K562 (cell line): ENCODE measurements at regions not wholly inside any gene's neighbourhood (a gene's known extent, or its start where the extent isn't known, plus 50 kb on each side); places are given as distances from the start of the nearest gene placed in this dataset.

Source experiments
- ATAC-seq: fragments of 200-7000 bp; cut with Tn5 transposase; 3 replicates; pipeline ENCODE4 v1.9.1; 2020; ENCODE audit warnings: moderate library complexity
- BruUV-seq: library from RNA; stranded (reverse); fragments of 400-500 nt; replicated peaks from 2 replicates; lab custom pipeline; 2021; lab: Mats Ljungman, UMichigan
- CTCF ChIA-PET: fragments of 300-600 bp; formaldehyde crosslinking; extraction: SDS; loops from one replicate; lab custom pipeline; 2021; ENCODE audit warnings: low intra/inter-chr PET ratio; lab: Yijun Ruan, JAX
- POLR2A ChIA-PET: fragments of 300-600, 350-650 bp; sonication (Branson Sonifier 250); formaldehyde crosslinking; extraction: SDS; loops from one replicate; lab custom pipeline; 2021; ENCODE audit warnings: antibody characterized with exemption, inconsistent platforms; lab: Yijun Ruan, JAX
- DNase-seq, 4 experiments: peaks; one replicate each; pipeline versions ENCODE4 v3.0.0 to v3.0.0-alpha.2; 2011 to 2018; ENCODE audit warnings: low spot score in 3 of 4, mixed read lengths in 3 of 4; ENCODE audit errors: extremely low read depth in 1 of 4
- FAIRE-seq: peaks from 2 replicates; lab custom pipeline; 2011; peaks lifted over from hg19 to GRCh38; lab: Jason Lieb, UNC
- H2AFZ ChIP-seq: 2 replicates; pipeline ENCODE4 v1.6.0; 2011; ENCODE audit warnings: low read depth, low read length, control low read depth, inconsistent platforms
- H3K27ac ChIP-seq: fragments of 200-600 bp; 3 replicates; pipeline ENCODE4 v1.8.0; 2011; ENCODE audit warnings: low read depth, mild to moderate bottlenecking, control low read depth, inconsistent platforms, low read length, moderate library complexity, mixed read lengths; ENCODE audit errors: extremely low read depth
- H3K27me3 ChIP-seq, 2 experiments: fragments of 300-600 bp in 1 of 2; 2 replicates in 1 of 2; 3 replicates in 1 of 2; pipeline versions ENCODE4 v1.6.0 to v1.8.0; 2011; ENCODE audit warnings: inconsistent platforms in 2 of 2, low read length in 2 of 2, mild to moderate bottlenecking in 1 of 2, mixed read lengths in 1 of 2, moderate library complexity in 1 of 2; ENCODE audit not compliant: control insufficient read depth in 2 of 2, insufficient read depth in 2 of 2
- H3K36me3 ChIP-seq: fragments of 300-600 bp; 3 replicates; pipeline ENCODE4 v1.8.0; 2011; ENCODE audit warnings: mild to moderate bottlenecking, low read length, inconsistent platforms; ENCODE audit not compliant: control insufficient read depth, insufficient read depth
- H3K4me1 ChIP-seq, 2 experiments: fragments of 200-600 bp in 1 of 2; replicated peaks in 1 of 2; 2 replicates in 1 of 2; 3 replicates in 1 of 2; pipeline versions ENCODE4 v1.5.1 to v1.8.0; 2011; ENCODE audit warnings: inconsistent platforms in 2 of 2, low read length in 2 of 2, mild to moderate bottlenecking in 1 of 2, mixed read lengths in 1 of 2, moderate library complexity in 1 of 2; ENCODE audit not compliant: control insufficient read depth in 2 of 2, insufficient read depth in 2 of 2
- H3K4me2 ChIP-seq: 2 replicates; pipeline ENCODE4 v1.6.1; 2011; ENCODE audit warnings: low read length, control low read depth, inconsistent platforms, mixed read lengths; ENCODE audit not compliant: insufficient read depth
- H3K4me3 ChIP-seq: fragments of 200-600 bp; sonication (generic), shearing (Covaris generic); 2 replicates; pipeline ENCODE4 v1.5.1; 2016; ENCODE audit warnings: control low read depth, inconsistent platforms
- H3K79me2 ChIP-seq: fragments of 200-600 bp; 3 replicates; pipeline ENCODE4 v1.8.0; 2011; ENCODE audit warnings: low read length, inconsistent platforms; ENCODE audit not compliant: control insufficient read depth, insufficient read depth
- H3K9ac ChIP-seq, 2 experiments: 2 replicates each; pipeline versions ENCODE4 v1.6.0 to v1.6.1; 2011; ENCODE audit warnings: low read depth in 2 of 2, low read length in 2 of 2, control low read depth in 1 of 2, inconsistent platforms in 1 of 2, mild to moderate bottlenecking in 1 of 2, mixed read lengths in 1 of 2; ENCODE audit not compliant: insufficient read depth in 1 of 2
- H3K9me1 ChIP-seq: one replicate; pipeline ENCODE4 v1.6.0; 2011; ENCODE audit warnings: inconsistent platforms, mild to moderate bottlenecking, low read length, moderate library complexity; ENCODE audit not compliant: control insufficient read depth, insufficient read depth
- H3K9me3 ChIP-seq: replicated peaks from 2 replicates; pipeline ENCODE4 v1.5.1; 2011; ENCODE audit warnings: low read depth, low read length, inconsistent platforms; ENCODE audit not compliant: control insufficient read depth, insufficient read depth
- H4K20me1 ChIP-seq: replicated peaks from 2 replicates; pipeline ENCODE4 v1.6.1; 2011; ENCODE audit warnings: low read length, inconsistent platforms, mixed read lengths; ENCODE audit not compliant: control insufficient read depth, insufficient read depth
- FOSL1 ChIP-seq: fragments of 200-800 bp; sonication (Bioruptor generic); conservative IDR thresholded peaks from 2 replicates; pipeline ENCODE4 v1.6.1; 2016; ENCODE audit warnings: missing genetic modification characterization, missing compliant biosample characterization
- WGBS: fragments of 100-300 bp; shearing (Covaris generic); methylation state at CpG from one replicate; pipeline ENCODE4 v1.1.6; 2016; ENCODE audit warnings: low coverage, mixed read lengths; ENCODE audit not compliant: insufficient coverage; ENCODE audit errors: missing lambda C conversion rate; 5-methylcytosine and 5-hydroxymethylcytosine counted together
- in situ Hi-C: fragments of 300-500 bp; cut with MboI; formaldehyde crosslinking; loops from 4 replicates; pipeline ENCODE4 v1.15.0; 2018; ENCODE audit warnings: inconsistent platforms, mixed read lengths
- intact Hi-C: fragments of 100-400 bp; cut with micrococcal nuclease; formaldehyde crosslinking; loops from 2 replicates; pipeline ENCODE4 v1.14.2; 2022
- TF ChIP-seq, protein P1 (sequence below): sonication (generic); formaldehyde crosslinking; IDR thresholded peaks from 2 replicates; pipeline ENCODE4 v1.8.1; 2023; ENCODE audit warnings: mild to moderate bottlenecking, missing genetic modification reagents
- TF ChIP-seq, protein P2 (sequence below): fragments of 250-450 bp; sonication (Bioruptor Pico); IDR thresholded peaks from 2 replicates; pipeline ENCODE4 v1.5.0; 2021
- TF ChIP-seq, protein P3 (sequence below), 2 experiments: fragments of 450-650 bp in 1 of 2; sonication (generic) in 1 of 2; formaldehyde crosslinking in 1 of 2; IDR thresholded peaks in 1 of 2; conservative IDR thresholded peaks in 1 of 2; 2 replicates each; pipeline versions ENCODE4 v1.6.1 to v1.8.1; 2016 to 2023; ENCODE audit warnings: mild to moderate bottlenecking in 2 of 2, moderate library complexity in 2 of 2, inconsistent platforms in 1 of 2, missing genetic modification reagents in 1 of 2

DNA sequence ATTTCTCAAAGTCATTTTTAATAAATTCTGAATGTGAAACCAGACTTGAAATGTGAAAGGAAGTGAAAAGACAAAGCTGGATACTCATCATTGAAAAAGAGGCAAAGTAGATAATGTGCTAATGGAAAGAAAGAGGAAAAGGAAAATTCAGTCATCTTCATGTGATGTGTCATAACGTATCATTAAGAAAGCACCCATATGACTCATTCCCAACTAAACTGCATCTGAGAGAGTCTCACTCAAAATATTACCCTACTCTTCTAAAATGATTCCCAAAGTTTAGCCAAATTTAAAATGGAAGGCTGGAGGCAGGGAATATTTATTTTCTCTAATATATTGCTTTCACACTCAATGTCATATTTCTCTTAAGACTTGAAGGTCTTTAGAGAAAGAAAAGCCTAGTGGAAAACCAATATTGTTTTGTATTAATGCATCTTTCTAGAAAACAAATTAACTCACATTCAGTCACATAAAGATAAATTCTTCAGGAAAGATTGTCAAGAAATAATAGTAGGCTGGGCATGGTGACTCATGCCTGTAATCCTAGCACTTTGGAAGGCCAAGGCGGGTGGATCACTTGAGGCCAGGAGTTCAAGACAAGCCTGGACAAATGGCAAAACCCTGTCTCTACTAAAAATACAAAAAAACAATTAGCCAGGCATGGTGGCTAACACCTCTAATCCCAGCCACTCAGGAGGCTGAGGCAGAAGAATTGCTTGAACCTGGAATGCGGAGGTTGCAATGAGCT is 129.9 kb downstream of the SLC30A10 start:
- Histone ChIP-seq H3K9me1 (no peaks in the 10 kb centered on the region), H3K4me1 (no peaks in the 10 kb centered on the region; a peak in 1 of 5 replicates), H3K36me3 (no peaks in the 10 kb centered on the region), H3K4me2 (no peak overlapping the region), H3K9ac (no peak overlapping the region), H3K79me2 (no peaks in the 10 kb centered on the region), H3K4me3 (no peak overlapping the region), H3K27ac (no peak overlapping the region), H2AFZ (no peak overlapping the region), H3K9me3 (no peaks in the 10 kb centered on the region), H4K20me1 (no peaks in the 10 kb centered on the region), H3K27me3 (peaks cover 0 to 4% of the 10 kb centered on the region in 2 experiments; a peak in 1 of 5 replicates)
- POLR2A ChIA-PET: no interaction called here
- ATAC-seq (no peak), DNase-seq (no peak), FAIRE-seq (peak; percentile 42)
- in situ Hi-C loops (no loop called here), intact Hi-C loops (no loop called here)
- 0% methylated on average over 2 of the region's 3 CpGs for WGBS
- no TSS peak for BruUV-seq
- CTCF ChIA-PET: no interaction called here
- TF ChIP-seq FOSL1 (tag): peak; percentile 77
- TF ChIP-seq, protein P1, sequence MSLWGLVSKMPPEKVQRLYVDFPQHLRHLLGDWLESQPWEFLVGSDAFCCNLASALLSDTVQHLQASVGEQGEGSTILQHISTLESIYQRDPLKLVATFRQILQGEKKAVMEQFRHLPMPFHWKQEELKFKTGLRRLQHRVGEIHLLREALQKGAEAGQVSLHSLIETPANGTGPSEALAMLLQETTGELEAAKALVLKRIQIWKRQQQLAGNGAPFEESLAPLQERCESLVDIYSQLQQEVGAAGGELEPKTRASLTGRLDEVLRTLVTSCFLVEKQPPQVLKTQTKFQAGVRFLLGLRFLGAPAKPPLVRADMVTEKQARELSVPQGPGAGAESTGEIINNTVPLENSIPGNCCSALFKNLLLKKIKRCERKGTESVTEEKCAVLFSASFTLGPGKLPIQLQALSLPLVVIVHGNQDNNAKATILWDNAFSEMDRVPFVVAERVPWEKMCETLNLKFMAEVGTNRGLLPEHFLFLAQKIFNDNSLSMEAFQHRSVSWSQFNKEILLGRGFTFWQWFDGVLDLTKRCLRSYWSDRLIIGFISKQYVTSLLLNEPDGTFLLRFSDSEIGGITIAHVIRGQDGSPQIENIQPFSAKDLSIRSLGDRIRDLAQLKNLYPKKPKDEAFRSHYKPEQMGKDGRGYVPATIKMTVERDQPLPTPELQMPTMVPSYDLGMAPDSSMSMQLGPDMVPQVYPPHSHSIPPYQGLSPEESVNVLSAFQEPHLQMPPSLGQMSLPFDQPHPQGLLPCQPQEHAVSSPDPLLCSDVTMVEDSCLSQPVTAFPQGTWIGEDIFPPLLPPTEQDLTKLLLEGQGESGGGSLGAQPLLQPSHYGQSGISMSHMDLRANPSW (CRISPR knock-in tag): no peak
- TF ChIP-seq, protein P2, sequence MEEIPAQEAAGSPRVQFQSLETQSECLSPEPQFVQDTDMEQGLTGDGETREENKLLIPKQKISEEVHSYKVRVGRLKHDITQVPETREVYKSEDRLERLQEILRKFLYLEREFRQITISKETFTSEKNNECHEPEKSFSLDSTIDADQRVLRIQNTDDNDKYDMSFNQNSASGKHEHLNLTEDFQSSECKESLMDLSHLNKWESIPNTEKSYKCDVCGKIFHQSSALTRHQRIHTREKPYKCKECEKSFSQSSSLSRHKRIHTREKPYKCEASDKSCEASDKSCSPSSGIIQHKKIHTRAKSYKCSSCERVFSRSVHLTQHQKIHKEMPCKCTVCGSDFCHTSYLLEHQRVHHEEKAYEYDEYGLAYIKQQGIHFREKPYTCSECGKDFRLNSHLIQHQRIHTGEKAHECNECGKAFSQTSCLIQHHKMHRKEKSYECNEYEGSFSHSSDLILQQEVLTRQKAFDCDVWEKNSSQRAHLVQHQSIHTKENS (CRISPR knock-in tag): no peak
- TF ChIP-seq, protein P3, sequence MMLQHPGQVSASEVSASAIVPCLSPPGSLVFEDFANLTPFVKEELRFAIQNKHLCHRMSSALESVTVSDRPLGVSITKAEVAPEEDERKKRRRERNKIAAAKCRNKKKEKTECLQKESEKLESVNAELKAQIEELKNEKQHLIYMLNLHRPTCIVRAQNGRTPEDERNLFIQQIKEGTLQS (IDR thresholded peaks at IDR 0.05): peak; percentile 68
- TF ChIP-seq, protein P3 (CRISPR knock-in tag; conservative IDR thresholded peaks at IDR 0.05): no peak
